Ishikawa (cell line): ENCODE measurements at regions not wholly inside any gene's neighbourhood (a gene's known extent, or its start where the extent isn't known, plus 50 kb on each side); places are given as distances from the start of the nearest gene placed in this dataset.

Experiments
- CEBPB ChIP-seq: IDR thresholded peaks from 2 replicates; pipeline ENCODE4 v1.6.1; 2012
- CREB1 ChIP-seq: IDR thresholded peaks from 2 replicates; pipeline ENCODE4 v1.6.1; 2012; ENCODE audit warnings: low read depth
- EGR1 ChIP-seq: IDR thresholded peaks from 2 replicates; pipeline ENCODE4 v1.6.1; 2012
- EP300 ChIP-seq: IDR thresholded peaks from 2 replicates; pipeline ENCODE4 v1.6.1; 2012; ENCODE audit warnings: borderline replicate concordance
- FOXM1 ChIP-seq: IDR thresholded peaks from 2 replicates; pipeline ENCODE4 v1.6.1; 2012; ENCODE audit warnings: low read depth, borderline replicate concordance
- MAX ChIP-seq: IDR thresholded peaks from 2 replicates; pipeline ENCODE4 v1.6.1; 2012
- NFIC ChIP-seq: IDR thresholded peaks from 2 replicates; pipeline ENCODE4 v1.6.1; 2012
- RAD21 ChIP-seq: IDR thresholded peaks from 2 replicates; pipeline ENCODE4 v1.6.1; 2012; ENCODE audit warnings: low read depth
- REST ChIP-seq: IDR thresholded peaks from 2 replicates; pipeline ENCODE4 v1.6.1; 2012; ENCODE audit warnings: low read depth, mild to moderate bottlenecking
- TAF1 ChIP-seq: IDR thresholded peaks from 2 replicates; pipeline ENCODE4 v1.6.1; 2012; ENCODE audit warnings: low read depth, mild to moderate bottlenecking
- TCF12 ChIP-seq: IDR thresholded peaks from 2 replicates; pipeline ENCODE4 v1.6.1; 2012; ENCODE audit warnings: low read depth
- TEAD4 ChIP-seq: IDR thresholded peaks from 2 replicates; pipeline ENCODE4 v1.6.1; 2012
- USF1 ChIP-seq: IDR thresholded peaks from 2 replicates; pipeline ENCODE4 v1.6.1; 2012
- YY1 ChIP-seq: IDR thresholded peaks from 2 replicates; pipeline ENCODE4 v1.6.1; 2012; ENCODE audit warnings: low read depth
- ZBTB7A ChIP-seq: IDR thresholded peaks from 2 replicates; pipeline ENCODE4 v1.6.1; 2012; ENCODE audit warnings: low read depth

- TF ChIP-seq NFIC = no peak
- no peak for TF ChIP-seq TCF12
- TF ChIP-seq TEAD4 = no peak
- no peak for TF ChIP-seq CEBPB
- TF ChIP-seq EGR1 = no peak
These were observed 213.6 kb downstream of the CDC14C start for GRCh38 chr7:49137978-49138377.

GRCh38 chr7:49150486-49150885 is 226.1 kb downstream of the CDC14C start:
- TF ChIP-seq ZBTB7A (no peak), YY1 (no peak), CREB1 (no peak), EGR1 (no peak), NFIC (no peak), TCF12 (no peak), REST (no peak), TAF1 (no peak), RAD21 (no peak), USF1 (no peak)

- no peak for TF ChIP-seq ZBTB7A
- TF ChIP-seq CREB1 = no peak
- TF ChIP-seq EGR1 = no peak
- no peak for TF ChIP-seq NFIC
- TF ChIP-seq MAX = no peak
- no peak for TF ChIP-seq TAF1
- no peak for TF ChIP-seq TEAD4
- TF ChIP-seq REST = no peak
- TF ChIP-seq FOXM1 = no peak
- no peak for TF ChIP-seq RAD21
- TF ChIP-seq TCF12 = no peak
- TF ChIP-seq USF1 = no peak
- no peak for TF ChIP-seq EP300
- no peak for TF ChIP-seq YY1
- no peak for TF ChIP-seq CEBPB
These were observed 226.8 kb downstream of the CDC14C start for GRCh38 chr7:49151146-49151545.

GRCh38 chr7:49158321-49158720 is 234.0 kb downstream of the CDC14C start:
- no peak for TF ChIP-seq FOXM1
- TF ChIP-seq RAD21 = no peak
- no peak for TF ChIP-seq USF1
- no peak for TF ChIP-seq MAX
- no peak for TF ChIP-seq TCF12
- no peak for TF ChIP-seq ZBTB7A
- no peak for TF ChIP-seq REST
- TF ChIP-seq CREB1 = no peak
- no peak for TF ChIP-seq EP300
- no peak for TF ChIP-seq YY1
- no peak for TF ChIP-seq NFIC
- no peak for TF ChIP-seq CEBPB
- TF ChIP-seq EGR1 = no peak
- no peak for TF ChIP-seq TAF1
- no peak for TF ChIP-seq TEAD4
